ENCODE measurements at regions not wholly inside any gene's neighbourhood (a gene's known extent, or its start where the extent isn't known, plus 50 kb on each side); places are given as distances from the start of the nearest gene placed in this dataset.
"Not testable (repeated sequence)": the region's sequence is repeated elsewhere in the genome, so short reads cannot be mapped to it uniquely, and the experiment has no call there.

DNA sequence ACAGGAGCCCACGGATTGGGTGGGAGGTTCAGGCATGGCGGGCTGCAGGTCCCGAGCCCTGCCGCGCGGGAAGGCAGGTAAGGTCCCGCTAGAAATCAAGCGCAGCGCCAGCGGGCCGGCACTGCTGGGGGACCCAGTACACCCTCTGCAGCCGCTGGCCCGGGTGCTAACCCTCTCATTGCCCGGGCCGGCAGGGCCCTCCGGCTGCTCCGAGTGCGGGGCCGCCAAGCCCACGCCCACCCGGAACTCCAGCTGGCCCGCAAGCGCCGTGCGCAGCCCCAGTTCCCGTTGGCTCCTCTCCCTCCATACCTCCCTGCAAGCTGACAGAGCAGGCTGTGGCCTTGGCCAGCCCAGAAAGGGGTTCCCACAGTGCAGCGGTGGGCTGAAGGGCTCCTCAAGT lies 156.8 kb upstream of the GIMD1 start:
- not testable (repeated sequence) for DNase-seq

DNA sequence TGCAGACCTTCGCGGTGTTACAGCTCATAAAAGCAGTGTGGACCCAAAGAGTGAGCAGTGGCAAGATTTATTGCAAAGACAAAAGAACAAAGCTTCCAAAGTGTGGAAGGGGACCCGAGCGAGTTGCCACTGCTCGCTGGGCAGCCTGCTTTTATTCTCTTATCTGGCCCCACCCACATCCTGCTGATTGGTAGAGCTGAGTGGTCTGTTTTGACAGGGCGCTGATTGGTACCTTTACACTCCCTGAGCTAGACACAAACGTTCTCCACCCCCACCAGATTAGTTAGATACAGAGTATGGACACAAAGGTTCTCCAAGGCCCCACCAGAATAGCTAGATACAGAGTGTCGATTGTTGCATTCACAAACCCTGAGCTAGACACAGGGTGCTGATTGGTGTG lies 156.2 kb upstream of the GIMD1 start:
- not testable (repeated sequence) for DNase-seq

- DNase-seq, result no peak
Measured at GRCh38 chr4:106522839-106523238, 154.3 kb upstream of the GIMD1 start.

GRCh38 chr4:106512706-106513105 lies 144.1 kb upstream of the GIMD1 start:
- DNase-seq, result no peak

DNA sequence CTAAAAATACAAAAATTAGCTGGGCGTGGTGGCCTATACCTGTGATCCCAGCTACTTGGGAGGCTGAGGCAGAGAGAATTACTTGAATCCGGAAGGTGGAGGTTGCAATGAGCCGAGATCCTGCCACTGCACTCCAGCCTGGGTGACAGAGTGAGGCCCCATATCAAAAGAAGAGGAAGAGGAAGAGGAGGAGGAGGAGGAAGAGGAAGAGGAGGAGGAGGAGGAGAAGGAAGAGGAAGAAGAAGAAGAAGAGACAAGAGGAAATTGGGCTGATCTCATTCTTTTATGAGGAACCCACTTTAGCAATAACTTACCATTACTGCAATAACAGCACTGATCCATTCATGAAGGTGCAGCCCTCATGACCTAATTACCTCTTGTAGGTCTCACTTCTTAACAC lies 138.9 kb upstream of the GIMD1 start:
- no peak for DNase-seq

GRCh38 chr4:106503116-106504050 lies 134.8 kb upstream of the GIMD1 start:
- no peak for DNase-seq

GRCh38 chr4:106502106-106502699 lies 133.6 kb upstream of the GIMD1 start:
- peak in 17 of 56 donors; percentile 1 to 47 (median 4) for DNase-seq

DNA sequence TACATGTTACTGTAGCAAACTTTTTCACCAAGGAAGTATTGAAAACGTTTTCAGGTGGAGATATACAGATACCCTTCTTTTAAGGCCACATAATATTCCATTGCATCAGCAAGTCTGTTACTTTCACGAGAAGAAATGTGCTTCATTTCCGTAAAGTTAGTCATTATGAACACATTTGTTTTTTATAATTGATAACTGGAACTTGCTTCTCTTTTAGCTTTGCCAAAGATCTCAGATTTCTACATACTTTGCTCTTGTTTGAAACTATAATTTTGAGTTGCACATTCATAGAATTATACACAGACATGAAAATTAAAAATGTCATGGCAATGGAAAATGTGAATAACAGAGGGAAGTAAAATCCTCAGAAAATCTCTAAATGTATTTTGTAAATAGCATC lies 128.7 kb upstream of the GIMD1 start:
- no peak for DNase-seq

GRCh38 chr4:106496061-106496460 lies 127.5 kb upstream of the GIMD1 start:
- DNase-seq, result no peak

DNA sequence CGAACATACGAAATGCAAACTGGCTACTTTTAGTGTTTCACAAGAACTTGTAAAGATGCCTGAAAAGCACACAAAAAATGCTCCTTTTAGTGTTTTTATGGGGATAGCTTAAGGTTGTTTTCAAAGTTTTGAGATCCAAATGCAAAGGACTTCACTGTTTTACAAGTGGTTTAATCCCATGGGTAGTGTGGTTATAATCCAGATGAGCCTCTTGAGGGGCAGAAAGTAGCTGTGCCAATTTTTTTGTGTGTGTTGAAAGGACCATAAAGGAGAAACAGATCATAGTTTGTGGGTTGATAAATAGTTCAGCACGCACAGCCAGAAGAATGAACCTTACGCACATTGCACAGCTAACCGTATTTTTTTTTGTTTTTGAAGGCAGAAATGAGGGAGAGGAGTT lies 126.9 kb upstream of the GIMD1 start:
- DNase-seq, result no peak

DNA sequence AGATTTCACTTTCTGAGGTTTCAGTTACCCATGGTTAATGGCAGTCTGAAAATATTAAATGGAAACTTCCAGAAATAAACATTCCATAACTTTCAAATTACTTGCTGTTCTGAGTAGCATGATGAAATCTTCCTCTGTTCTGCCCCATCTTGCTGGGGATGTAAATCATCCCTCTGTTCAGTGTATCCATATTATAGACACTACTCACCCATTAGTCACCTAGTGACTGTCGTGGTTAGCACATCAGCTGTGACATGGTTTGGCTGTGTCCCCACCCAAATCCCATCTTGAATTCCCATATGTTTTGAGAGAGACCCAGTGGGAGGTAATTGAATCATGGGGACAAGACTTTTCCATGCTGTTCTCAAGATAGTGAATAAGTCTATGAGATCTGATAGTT lies 125.5 kb upstream of the GIMD1 start:
- no peak for DNase-seq

- no peak for DNase-seq
Measured at GRCh38 chr4:106493086-106493485, 124.5 kb upstream of the GIMD1 start.

GRCh38 chr4:106486533-106486932 lies 118.0 kb upstream of the GIMD1 start:
- no peak for DNase-seq

DNA sequence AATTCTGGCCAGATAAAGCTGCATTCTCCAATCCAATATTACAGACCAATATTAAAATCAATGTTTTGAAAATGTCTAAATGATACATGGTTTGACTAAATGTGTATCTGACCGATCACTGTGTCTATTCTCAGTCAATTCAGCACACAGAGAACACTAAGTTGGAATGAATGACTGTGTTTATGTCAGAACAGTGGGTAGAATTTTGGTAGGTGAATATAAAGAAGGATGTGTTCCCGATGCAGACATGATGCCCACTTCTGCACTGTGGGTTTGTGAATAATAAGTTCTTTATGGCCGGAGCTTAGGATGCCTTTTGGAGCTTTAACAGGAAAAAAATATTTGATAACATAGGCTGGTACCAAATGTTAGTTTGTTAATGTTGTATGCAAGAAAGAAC lies 113.2 kb upstream of the GIMD1 start:
- no peak for DNase-seq

DNA sequence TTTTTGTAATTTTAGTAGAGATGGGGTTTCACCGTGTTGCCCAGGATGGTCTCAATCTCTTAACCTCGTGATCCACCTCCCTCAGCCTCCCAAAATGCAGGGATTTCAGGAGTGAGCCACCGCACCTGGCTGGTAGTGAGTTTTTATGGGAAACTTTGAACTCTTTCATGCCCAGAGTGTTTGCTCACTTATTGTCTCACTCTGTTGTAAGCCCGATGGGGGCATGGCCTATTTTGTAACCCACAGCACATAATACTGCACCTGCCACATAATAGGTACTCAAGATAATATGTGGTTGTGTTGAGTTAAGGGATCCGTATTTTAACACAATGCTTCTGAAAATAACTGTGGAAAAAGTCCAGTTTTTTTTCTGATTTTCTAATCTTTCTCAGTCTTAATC lies 109.6 kb upstream of the GIMD1 start:
- no peak for DNase-seq

DNA sequence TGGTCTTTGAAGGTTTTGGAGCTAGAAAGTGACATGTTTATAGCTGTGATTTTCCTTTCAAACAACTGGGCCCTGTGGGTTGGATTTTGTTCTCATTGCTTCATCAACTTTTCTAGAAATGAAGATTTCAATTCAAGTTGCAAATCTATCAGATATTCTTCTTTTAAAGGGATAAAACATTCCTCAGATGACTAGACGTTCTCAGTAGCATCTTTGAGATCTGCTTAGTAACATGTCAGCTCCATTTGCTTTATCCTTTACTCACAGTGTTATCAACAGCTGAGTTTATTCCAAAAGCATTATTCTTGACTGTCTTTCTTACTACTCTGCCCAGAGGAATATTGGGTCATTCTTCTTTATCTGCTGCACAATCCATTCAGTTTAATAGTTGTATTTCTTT lies 108.2 kb upstream of the GIMD1 start:
- DNase-seq, result no peak

GRCh38 chr4:106473515-106473914 lies 104.9 kb upstream of the GIMD1 start:
- DNase-seq, result no peak

- DNase-seq, result no peak
Measured at GRCh38 chr4:106471151-106471550, 102.6 kb upstream of the GIMD1 start.

- no peak for DNase-seq
Measured at GRCh38 chr4:106463622-106464021, 95.0 kb upstream of the GIMD1 start.

- no peak for DNase-seq
Measured at GRCh38 chr4:106454581-106454980, 86.0 kb upstream of the GIMD1 start.

DNA sequence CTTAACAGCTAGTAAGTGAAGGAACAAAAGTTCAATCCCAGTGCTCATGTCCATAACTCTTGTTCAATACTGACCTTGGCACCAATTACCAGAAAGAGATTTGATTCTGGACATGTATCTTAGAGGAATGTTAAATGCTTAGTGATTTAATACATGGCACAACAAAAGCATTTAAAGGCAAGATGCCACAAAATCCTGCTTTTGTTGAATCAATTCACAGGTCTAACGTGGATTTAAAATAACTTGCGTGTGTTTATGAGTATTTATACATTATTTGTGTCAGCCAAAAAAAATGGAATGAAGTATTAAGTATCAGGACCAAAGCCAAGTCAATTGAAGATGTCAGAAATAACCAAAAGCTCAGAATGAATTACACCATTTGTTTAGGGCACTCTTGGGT lies 85.4 kb upstream of the GIMD1 start:
- no peak for DNase-seq

- no peak for DNase-seq
Measured at GRCh38 chr4:106451091-106451490, 82.5 kb upstream of the GIMD1 start.

GRCh38 chr4:106450249-106450648 lies 81.7 kb upstream of the GIMD1 start:
- no peak for DNase-seq
